Nucleus accumbens (tissue), 56 donors: ENCODE measurements at regions not wholly inside any gene's neighbourhood (a gene's known extent, or its start where the extent isn't known, plus 50 kb on each side); places are given as distances from the start of the nearest gene placed in this dataset.

ENCODE experiments used
- DNase-seq, 56 donors: peaks; one replicate each; lab custom pipeline; 2025; lab: John Stamatoyannopoulos, UW

GRCh38 chr11:92512204-92512569, 287.6 kb downstream of the FAT3 start:
- no peak for DNase-seq

GRCh38 chr11:92523611-92524010, 299.0 kb downstream of the FAT3 start:
- DNase-seq, result no peak

GRCh38 chr11:92524542-92524941, 299.9 kb downstream of the FAT3 start:
- no peak for DNase-seq

GRCh38 chr11:92527467-92527866, 302.8 kb downstream of the FAT3 start:
- no peak for DNase-seq

- DNase-seq, result no peak
Observed at GRCh38 chr11:92528001-92528400, 303.4 kb downstream of the FAT3 start.

- DNase-seq, result no peak
Observed at GRCh38 chr11:92531065-92531739, 306.6 kb downstream of the FAT3 start.

- DNase-seq, result no peak
Observed at GRCh38 chr11:92533657-92534335, 309.2 kb downstream of the FAT3 start.

- no peak for DNase-seq
Observed at GRCh38 chr11:92536883-92537282, 312.3 kb downstream of the FAT3 start.

GRCh38 chr11:92540096-92540495, 315.5 kb downstream of the FAT3 start:
- DNase-seq, result no peak

- DNase-seq, result no peak
Observed at GRCh38 chr11:92545906-92546471, 321.4 kb downstream of the FAT3 start.

- DNase-seq, result no peak
Observed at GRCh38 chr11:92546603-92547002, 322.0 kb downstream of the FAT3 start.

- peak in 8 of 56 donors; percentile 2 to 21 (median 6) for DNase-seq
Observed at GRCh38 chr11:92550411-92550810, 325.8 kb downstream of the FAT3 start.

GRCh38 chr11:92550871-92551270, 326.3 kb downstream of the FAT3 start:
- no peak for DNase-seq

- DNase-seq, result no peak
Observed at GRCh38 chr11:92552942-92553341, 328.3 kb downstream of the FAT3 start.

- no peak for DNase-seq
Observed at GRCh38 chr11:92554688-92555087, 330.1 kb downstream of the FAT3 start.

- no peak for DNase-seq
Observed at GRCh38 chr11:92556431-92556830, 331.8 kb downstream of the FAT3 start.

GRCh38 chr11:92557879-92558278, 333.3 kb downstream of the FAT3 start:
- no peak for DNase-seq

- DNase-seq, result no peak
Observed at GRCh38 chr11:92558323-92558722, 333.7 kb downstream of the FAT3 start.

GRCh38 chr11:92569726-92570125, 345.1 kb downstream of the FAT3 start:
- DNase-seq, result no peak

- no peak for DNase-seq
Observed at GRCh38 chr11:92572559-92572958, 347.9 kb downstream of the FAT3 start.

GRCh38 chr11:92576315-92576714, 351.7 kb downstream of the FAT3 start:
- no peak for DNase-seq

GRCh38 chr11:92580908-92581307, 356.3 kb downstream of the FAT3 start:
- peak in 11 of 56 donors; percentile 3 to 50 (median 31) for DNase-seq
